Coronary artery (tissue), 2 donors: ENCODE measurements at regions not wholly inside any gene's neighbourhood (a gene's known extent, or its start where the extent isn't known, plus 50 kb on each side); places are given as distances from the start of the nearest gene placed in this dataset.
"Not testable (repeated sequence)": the region's sequence is repeated elsewhere in the genome, so short reads cannot be mapped to it uniquely, and the experiment has no call there.

ENCODE experiments used
- DNase-seq: peaks from one replicate; pipeline ENCODE4 v3.0.0-alpha.2; 2017; ENCODE audit warnings: low spot score
- H3K27ac ChIP-seq, 2 donors: fragments of 200-600 bp; sonication (generic); one replicate each; pipeline ENCODE4 v1.5.1; 2016 to 2019
- H3K4me3 ChIP-seq: fragments of 200-600 bp; sonication (generic); 2 replicates; pipeline ENCODE4 v1.5.1; 2016; ENCODE audit warnings: mild to moderate bottlenecking, moderate library complexity
- TF ChIP-seq, protein P1 (sequence below): fragments of 200-600 bp; sonication (generic); IDR thresholded peaks from one replicate; pipeline ENCODE4 v1.5.1; 2019; ENCODE audit warnings: antibody characterized with exemption

DNA sequence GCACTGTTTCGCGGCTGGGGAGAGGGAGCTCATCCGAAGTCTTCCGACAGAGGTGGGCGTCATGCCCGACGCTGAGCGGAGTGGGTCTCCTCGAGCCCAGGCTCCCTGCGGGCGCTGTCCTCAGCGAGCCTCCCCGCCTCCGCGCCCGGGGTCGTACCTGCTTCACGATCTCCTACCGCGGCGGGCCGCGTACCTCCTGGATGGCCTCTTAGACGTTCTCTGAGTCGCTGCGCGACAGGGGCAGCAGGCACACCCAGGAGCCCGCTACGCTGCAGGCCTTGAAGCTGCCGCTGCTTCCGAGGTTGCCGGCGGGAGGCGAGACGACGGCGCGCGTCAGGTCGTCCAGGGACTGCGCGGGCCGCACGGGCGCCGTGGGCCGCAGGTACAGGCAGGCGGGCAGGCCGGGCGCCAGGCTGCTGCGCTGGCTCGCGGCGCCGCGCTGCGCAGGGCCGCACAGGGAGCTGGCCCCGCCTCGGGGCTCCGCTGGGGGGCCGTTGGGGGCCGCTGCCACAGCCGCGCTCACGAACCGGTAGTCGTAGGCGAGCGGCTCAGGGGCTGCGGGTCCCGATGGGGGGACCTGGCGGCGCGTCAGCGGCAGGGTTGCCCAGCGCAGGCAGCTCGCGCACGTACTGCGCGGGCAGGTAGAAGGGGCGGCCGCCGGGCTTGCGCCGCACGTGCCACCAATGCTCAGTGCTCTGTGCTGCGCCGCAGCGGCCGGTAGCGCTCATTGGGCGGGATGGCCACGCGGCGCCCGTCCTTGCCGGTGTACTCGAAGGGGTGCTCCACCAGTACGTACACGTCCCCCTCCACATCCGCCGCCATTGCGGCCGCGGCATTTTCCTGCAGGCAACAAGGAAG is 116.4 kb upstream of the SMURF2 start:
- Histone ChIP-seq H3K27ac (peak overlapping the region in 1 of 2 donors; percentile 29), H3K4me3 (peak overlapping the region; percentile 65)
- TF ChIP-seq, protein P1, sequence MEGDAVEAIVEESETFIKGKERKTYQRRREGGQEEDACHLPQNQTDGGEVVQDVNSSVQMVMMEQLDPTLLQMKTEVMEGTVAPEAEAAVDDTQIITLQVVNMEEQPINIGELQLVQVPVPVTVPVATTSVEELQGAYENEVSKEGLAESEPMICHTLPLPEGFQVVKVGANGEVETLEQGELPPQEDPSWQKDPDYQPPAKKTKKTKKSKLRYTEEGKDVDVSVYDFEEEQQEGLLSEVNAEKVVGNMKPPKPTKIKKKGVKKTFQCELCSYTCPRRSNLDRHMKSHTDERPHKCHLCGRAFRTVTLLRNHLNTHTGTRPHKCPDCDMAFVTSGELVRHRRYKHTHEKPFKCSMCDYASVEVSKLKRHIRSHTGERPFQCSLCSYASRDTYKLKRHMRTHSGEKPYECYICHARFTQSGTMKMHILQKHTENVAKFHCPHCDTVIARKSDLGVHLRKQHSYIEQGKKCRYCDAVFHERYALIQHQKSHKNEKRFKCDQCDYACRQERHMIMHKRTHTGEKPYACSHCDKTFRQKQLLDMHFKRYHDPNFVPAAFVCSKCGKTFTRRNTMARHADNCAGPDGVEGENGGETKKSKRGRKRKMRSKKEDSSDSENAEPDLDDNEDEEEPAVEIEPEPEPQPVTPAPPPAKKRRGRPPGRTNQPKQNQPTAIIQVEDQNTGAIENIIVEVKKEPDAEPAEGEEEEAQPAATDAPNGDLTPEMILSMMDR, result no peak
- no peak for DNase-seq

DNA sequence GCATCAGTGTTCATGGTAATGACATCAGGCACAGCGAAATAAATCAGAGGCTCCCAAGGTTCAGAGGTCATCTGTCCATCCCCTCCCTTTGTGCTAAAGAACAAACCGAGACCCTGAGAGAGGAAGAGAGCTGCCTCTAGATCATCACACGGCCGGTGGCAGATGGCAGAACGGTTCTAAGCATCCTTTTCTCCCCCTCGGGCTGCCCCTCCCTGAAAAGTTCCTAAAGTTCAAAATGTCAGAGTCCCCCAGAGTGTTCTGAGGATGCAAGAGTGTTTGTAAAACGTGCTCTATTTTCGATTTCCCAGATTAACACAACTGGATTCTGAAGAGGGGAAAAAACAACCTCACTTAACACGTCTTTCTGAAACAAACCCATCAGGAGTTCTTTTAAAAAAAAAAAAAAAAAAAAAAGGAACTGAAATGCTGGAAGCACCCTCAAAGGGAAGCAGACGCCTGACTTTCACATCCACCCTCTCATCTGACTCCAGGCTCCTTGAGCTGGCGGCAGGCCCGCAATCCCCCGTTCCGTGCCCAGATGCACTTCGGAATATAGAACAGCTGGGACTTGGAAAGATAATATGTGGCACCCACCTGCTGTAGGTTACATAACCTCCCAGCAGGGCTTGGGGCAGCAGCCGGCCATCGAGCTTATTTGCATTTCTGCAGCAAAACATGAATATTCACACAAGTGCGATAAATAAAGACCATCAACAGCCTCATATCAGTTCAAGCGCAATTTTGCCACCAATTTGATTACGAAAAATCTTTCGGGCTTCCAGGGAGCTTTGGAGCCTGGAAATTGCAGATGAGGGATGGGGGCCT is 115.5 kb upstream of the SMURF2 start:
- Histone ChIP-seq H3K27ac (peak overlapping the region in 1 of 2 donors; percentile 76), H3K4me3 (peak overlapping the region; percentile 66)
- no peak for DNase-seq
- TF ChIP-seq, protein P1, result no peak

DNA sequence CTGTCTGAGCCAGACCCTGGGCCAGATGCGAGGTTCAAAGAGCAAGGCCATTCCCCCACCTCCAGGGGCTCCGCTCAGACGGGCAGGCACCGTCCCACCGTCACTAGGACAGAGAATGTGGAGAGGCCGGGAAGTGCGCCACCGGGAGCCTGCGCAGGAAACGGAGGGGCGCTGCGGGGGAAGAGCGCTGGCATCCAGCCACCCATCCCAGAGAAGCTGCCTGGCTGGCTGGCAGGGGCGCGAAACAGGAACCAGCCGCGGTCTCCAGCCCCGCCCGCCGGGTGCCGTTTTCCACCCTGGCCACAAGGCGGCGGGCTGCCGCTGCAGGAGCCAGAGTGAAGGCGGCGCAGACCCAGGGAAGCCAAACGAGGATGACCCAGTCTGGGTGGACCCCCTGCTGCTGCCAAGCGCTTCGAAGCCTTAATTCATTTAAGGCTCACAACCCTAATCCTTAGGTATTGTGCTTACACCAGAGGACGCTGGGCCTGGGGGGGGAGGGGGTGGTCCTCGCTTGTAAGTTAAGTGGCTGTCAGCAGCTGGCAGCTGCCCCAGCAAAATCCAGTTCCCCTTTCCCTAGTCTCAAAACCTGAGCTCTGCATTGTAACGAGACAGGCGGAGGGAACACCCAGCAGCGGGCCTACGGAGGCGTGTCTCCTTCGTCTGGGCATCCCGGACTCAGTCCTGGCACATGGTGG is 114.8 kb upstream of the SMURF2 start:
- Histone ChIP-seq H3K4me3 (peak overlapping the region; percentile 66), H3K27ac (peak overlapping the region in 1 of 2 donors; percentile 76)
- TF ChIP-seq, protein P1, result peak; percentile 92
- not testable (repeated sequence) for DNase-seq

DNA sequence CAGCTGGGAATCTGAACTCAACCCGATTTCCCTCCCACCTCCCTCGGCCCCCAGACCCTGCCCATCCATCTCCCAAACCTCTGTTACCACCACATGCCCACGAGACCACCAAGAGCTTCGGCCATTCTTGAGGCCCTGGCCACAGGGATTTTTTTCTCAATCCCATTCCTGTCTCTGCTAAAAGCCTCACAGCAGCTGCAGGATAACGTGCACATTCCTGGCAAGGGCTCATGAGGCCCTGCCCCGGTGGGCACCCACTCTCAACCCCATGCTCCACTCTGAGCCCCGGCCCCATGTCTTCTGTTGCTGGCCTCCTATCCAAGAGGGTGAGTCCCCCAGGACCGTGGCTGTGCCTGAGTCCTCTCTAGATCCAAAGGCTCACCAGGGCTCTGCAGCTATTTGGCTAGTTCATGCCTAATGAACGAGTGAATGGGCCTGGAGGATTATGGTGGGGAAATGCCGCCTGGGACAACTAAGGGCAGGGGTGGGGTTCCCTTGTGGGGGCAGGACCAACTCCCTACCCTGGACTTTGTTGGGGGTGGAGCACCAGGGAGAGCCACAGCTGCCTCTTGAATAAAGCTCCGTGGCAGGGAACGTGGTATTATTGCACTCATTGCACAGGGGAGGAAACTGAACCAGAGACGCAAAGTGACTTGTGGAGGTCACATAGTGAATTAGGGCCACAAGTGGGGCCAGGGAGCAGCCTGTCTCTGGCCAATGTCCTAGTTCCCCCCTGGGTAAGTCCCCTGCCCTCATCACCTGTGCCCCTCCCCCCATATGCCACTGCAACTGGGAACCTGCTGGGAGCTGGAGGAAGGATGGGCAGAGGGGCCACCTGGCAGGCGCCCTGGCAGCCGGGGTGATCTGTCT is 113.8 kb upstream of the SMURF2 start:
- peak overlapping the region in 1 of 2 donors; percentile 76 for H3K27ac ChIP-seq
- H3K4me3 ChIP-seq, result no peak overlapping the region
- TF ChIP-seq, protein P1, result no peak
- DNase-seq, result no peak

DNA sequence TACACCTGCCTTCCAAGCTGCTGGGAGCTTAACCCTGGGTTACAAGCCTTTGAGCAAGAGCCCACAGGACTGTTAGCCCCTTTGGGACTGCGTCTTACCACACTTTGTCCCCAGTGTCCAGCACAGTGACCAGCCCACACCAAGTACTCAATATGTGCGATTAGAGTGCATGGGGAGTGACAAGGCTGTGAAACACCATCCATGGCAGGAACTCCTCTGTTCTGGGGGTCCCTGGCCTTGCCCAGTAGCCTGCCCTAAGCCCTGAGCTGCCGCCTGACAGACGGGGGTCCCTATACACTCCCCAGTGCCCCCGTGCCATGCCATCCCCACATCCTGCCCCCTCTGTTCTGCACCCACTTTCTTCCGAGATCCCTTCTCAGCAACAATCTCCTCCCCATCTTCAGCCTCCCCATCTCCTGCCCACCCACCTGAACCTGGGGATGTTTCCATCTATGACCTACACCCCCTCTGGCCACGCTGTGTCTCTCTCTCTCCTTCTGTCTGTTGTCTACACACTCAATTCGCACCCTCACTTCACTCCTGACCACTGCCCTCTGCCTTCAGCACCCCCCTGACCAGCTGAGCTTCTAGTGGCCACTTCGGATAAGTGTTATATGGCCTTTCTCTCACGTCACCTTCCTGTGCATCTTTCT is 112.9 kb upstream of the SMURF2 start:
- TF ChIP-seq, protein P1, result no peak
- no peak overlapping the region for H3K4me3 ChIP-seq
- no peak overlapping the region for H3K27ac ChIP-seq
- no peak for DNase-seq
